GM10266 (cell line): ENCODE measurements at regions not wholly inside any gene's neighbourhood (a gene's known extent, or its start where the extent isn't known, plus 50 kb on each side); places are given as distances from the start of the nearest gene placed in this dataset.

Experiments used
- DNase-seq: peaks from one replicate; pipeline ENCODE4 v3.0.0; 2012; ENCODE audit errors: extremely low spot score
- TF ChIP-seq, protein P1 (sequence below): IDR thresholded peaks from 2 replicates; pipeline ENCODE4 v1.5.1; 2012; ENCODE audit warnings: mild to moderate bottlenecking, low read depth; ENCODE audit not compliant: control insufficient read depth, insufficient read depth; ENCODE audit errors: missing control alignments

DNA sequence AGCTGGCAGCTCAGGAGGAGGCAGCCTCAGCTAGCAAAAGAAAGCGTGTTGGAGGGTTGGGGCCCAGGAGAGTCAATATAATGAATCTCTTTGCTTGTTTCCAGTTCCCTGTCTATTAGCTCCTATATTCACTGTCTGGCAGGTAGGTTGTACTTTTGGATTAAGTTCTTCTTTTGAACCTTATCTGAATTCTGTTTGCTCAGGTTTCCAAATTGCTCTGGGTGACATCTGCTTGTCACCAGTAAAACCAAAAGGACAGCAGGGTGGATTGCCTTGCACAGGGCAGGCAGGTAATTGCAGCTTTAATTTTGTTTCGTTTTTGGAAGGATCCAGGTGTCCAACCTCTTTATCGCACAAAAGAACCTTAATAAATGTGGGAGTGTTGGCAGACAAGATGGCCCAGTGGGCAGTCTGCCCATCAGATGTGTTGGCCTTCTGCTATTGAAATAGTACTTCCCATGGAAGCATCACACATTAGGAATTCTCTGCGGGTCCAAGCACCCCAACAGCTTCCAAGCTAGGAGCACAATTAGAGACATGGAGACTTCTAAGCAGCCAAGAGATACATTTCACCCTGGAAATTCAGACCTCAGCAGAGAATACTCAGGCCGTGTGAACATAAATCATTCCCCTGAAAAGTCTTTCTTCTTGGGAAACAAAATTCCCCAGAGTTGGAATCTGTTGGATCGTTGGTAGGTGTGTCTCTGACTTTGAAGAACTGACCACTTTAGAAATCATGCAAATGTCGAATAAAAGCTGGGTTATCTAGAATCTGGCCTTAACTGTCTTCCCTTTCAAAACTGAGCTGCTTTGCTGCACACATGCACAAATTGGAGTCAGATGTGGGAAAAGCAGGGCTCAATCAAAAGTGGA, 286.9 kb upstream of the BMP2 start:
- TF ChIP-seq, protein P1, sequence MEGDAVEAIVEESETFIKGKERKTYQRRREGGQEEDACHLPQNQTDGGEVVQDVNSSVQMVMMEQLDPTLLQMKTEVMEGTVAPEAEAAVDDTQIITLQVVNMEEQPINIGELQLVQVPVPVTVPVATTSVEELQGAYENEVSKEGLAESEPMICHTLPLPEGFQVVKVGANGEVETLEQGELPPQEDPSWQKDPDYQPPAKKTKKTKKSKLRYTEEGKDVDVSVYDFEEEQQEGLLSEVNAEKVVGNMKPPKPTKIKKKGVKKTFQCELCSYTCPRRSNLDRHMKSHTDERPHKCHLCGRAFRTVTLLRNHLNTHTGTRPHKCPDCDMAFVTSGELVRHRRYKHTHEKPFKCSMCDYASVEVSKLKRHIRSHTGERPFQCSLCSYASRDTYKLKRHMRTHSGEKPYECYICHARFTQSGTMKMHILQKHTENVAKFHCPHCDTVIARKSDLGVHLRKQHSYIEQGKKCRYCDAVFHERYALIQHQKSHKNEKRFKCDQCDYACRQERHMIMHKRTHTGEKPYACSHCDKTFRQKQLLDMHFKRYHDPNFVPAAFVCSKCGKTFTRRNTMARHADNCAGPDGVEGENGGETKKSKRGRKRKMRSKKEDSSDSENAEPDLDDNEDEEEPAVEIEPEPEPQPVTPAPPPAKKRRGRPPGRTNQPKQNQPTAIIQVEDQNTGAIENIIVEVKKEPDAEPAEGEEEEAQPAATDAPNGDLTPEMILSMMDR: no peak
- DNase-seq: no peak

GRCh38 chr20:6473197-6473596, 294.3 kb upstream of the BMP2 start:
- TF ChIP-seq, protein P1: no peak
- DNase-seq: no peak

GRCh38 chr20:6471871-6472270, 295.6 kb upstream of the BMP2 start:
- DNase-seq: no peak
- TF ChIP-seq, protein P1: no peak

- DNase-seq: no peak
- TF ChIP-seq, protein P1: no peak
These were observed 296.3 kb upstream of the BMP2 start for GRCh38 chr20:6471110-6471647.

- TF ChIP-seq, protein P1: no peak
- no peak for DNase-seq
These were observed 297.8 kb upstream of the BMP2 start for GRCh38 chr20:6469695-6470094.

- TF ChIP-seq, protein P1: no peak
These were observed 298.9 kb upstream of the BMP2 start for GRCh38 chr20:6468423-6469116.

More at GRCh38 chr20:6468423-6469116, 298.9 kb upstream of the BMP2 start:
- no peak for DNase-seq
